ENCODE measurements at regions not wholly inside any gene's neighbourhood (a gene's known extent, or its start where the extent isn't known, plus 50 kb on each side); places are given as distances from the start of the nearest gene placed in this dataset.
"Not testable (repeated sequence)": the region's sequence is repeated elsewhere in the genome, so short reads cannot be mapped to it uniquely, and the experiment has no call there.

DNA sequence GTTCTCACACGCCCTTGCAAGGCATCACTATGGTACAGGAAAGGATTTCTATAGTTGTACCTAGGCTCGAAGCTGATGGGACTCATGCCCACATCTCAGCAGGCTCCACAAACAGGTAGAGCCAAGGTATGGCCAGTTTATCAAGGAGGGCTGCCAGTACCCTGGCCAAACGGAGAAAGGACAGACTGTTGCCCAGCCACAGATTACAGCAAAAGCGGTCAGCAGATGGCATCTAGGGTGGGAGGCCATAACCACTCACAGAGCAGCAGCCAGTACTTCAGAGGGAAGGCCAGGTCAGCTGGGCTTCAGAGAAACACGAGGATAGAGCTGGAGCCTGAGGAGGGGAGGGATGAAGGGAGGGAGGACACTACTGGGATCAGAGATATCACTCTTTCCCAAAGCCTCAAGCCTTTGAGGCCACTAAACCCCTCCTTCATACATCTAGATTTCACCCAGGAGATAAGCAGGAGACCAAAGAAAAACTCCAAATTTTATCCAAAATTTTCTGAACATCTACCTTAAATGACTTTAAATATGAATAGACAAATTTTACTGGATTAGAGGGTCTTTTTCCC, 904.2 kb upstream of the NXPH2 start:
- DNase-seq: no peak

DNA sequence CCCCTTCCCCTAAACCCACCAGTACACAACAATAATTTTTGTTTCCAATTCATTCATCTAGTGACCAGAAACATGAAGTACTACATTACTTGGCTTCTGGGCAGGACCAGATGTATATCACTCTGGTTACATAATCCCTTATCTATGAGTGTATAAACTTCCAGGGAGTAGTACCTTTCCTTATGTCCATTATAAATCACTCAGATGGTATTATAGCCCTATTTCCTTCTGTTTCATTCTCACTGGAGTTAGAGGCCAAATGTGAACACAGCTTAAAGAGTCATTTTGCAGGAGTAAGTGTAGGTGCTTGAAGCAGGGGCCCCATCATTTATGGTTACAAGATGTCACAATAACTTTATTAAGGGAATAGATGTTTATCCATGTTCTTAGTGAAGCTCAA, 894.4 kb upstream of the NXPH2 start:
- DNase-seq: no peak

DNA sequence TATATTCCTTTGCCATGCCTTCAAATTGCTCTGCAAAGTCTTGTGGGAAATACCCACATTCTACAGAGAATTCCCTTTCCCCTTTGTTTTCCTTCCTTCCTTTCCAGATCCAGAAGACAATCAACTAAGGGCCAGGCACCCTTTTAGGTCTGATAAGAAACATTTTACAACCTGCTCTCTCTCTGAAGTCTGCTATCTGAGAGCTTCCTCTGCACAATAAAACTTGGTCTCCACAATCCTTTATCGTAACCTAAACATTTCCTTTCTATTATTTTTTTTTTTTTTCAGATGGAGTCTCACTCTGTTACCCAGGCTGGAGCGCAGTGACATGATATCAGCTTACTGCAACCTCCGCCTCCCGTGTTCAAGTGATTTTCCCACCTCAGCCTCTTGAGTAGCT, 893.3 kb upstream of the NXPH2 start:
- not testable (repeated sequence) for DNase-seq

DNA sequence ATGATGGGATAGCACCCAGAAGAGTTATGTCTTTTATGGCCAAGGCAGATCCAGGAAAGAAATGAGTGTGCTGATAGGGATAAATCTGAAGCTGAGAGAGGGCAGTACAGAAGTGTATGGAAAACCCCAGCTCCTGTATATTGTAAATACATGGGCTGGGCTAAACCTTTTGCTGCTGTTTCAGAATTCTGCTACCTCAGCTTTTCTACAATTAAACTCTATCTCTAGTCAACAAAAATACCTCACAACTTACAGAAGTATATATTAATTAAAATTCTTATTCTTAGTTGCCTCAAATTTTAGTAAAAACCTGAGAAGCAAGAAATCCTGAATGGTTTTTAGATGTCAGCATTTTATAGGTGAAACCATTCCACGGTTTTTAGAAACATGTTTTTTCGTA, 889.5 kb upstream of the NXPH2 start:
- no peak for DNase-seq

DNA sequence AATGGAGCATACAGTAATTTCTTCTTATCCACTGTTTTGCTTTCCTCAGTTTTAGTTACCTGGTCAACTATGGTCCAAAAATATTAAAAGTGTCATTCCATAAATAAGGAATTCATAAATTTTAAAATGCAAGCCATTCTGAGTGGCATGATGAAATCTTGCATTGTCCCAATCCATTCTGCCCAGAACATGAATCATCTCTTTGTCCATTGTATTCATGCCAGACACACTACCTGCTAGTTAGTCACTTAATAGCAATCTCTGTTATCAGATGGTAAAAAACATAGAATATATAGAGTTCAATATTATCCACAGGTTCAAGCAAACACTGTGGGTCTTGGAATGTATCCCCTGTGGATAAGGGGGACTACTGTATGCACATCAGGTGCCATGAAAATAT, 872.2 kb upstream of the NXPH2 start:
- DNase-seq: no peak

DNA sequence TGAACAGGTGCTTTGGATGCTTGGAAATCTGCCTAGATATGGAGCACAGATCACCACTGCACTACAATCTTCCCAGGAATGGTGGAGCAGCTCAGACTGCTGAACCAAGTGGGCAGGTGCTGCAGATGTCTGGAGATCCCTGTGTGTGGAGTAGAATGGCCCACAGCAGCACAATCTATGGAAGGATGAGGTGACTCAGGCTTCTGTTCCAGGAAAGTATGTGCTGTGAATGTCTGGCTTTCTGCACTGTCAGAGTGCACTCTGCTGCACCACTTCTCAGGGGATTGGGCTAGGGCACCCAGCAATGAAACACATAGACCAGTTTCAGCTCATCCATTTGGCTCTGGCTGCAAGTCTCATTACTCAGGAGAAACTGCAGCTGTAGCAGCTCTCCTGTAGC, 865.4 kb upstream of the NXPH2 start:
- DNase-seq: no peak

DNA sequence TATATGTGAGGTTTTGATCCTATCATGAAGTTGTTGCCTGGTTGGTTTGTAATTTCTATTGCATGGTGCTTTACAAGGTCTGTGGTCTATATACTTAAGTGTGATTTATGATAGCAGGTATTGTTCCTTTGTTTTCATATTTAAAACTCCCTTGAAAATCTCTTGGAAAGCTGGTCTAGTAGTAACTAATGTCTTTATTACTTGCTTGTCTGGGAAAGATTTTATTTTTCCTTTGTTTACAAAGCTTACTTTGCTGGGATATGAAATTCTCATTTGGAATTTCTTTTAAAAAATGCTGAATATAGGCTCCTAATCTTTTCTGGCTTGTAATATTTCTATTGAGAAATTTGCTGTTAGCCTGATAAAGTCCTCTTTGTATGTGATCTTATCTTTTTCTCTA, 862.9 kb upstream of the NXPH2 start:
- no peak for DNase-seq

DNA sequence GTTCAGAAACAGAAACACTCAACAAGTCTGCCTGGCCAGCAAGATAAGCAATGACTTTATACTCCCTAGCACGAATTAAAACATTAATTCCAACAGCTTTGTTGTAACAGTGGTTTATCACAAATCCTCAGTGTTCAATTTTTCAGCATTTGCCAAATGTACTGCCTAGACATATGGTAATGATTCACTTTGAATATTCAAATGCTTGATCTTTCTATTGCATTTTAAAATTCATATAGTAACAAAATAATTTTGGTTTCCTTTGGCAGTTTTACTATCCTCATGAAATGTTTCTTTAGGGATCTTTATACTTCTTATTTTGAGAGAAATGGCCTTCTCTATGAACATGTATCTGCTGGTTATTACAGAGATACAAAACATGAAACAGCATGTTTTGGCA, 851.8 kb upstream of the NXPH2 start:
- DNase-seq: no peak

DNA sequence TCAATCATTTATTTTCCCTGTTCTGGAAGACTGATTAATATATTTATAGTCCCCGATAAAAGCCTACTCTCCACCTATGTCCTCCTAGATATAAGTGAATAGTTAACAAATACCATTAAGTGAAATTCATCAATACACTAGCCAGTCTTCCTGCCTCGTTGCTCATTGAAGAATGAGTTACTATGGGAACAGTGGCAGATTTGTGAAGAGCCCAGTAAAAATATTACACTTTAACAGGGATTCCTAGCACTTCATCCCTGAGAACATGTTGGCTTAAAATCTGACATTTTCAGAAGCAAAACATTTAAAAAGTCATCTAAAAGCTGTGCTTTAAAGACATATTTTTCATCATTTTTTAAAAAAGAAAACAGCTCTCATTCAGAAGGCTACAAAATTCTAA, 848.7 kb upstream of the NXPH2 start:
- no peak for DNase-seq

DNA sequence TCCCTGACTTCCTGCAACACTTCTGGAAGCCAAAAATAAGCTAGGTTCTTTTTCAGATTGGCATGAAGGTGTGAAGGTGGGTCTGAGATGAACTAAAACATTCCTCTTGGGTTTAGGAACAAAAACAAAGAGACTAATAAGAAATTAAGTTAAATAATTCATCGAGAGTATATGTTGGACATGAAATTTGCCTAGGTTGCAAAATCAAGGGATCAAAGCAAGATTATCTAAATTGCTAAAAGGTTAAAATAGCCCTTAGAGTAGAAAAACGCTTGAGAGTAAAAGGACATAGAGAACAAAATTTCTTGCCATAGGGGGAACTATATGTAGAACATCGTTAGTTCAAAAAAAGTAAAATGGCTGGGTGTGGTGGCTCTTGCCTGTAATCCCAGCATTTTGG, 845.9 kb upstream of the NXPH2 start:
- no peak for DNase-seq

DNA sequence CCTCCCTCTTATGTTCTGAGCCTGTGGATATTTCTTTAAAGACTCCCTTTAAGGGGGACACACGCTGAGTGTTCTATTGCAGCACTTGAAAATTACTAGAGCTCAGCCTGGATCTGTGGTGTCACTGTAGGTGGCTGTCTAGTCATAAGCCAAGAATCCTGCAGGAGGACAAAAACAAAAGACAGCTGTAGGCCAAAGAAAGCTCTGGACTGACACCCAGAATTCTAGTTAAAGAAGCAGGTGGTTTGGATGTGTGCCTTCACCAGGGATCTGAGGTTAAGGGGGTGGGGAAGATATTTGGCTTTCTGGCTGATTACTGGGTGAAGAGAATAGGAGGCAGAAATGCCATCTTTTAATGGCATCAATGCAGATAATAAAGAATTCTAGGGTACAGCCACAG, 842.5 kb upstream of the NXPH2 start:
- no peak for DNase-seq

DNA sequence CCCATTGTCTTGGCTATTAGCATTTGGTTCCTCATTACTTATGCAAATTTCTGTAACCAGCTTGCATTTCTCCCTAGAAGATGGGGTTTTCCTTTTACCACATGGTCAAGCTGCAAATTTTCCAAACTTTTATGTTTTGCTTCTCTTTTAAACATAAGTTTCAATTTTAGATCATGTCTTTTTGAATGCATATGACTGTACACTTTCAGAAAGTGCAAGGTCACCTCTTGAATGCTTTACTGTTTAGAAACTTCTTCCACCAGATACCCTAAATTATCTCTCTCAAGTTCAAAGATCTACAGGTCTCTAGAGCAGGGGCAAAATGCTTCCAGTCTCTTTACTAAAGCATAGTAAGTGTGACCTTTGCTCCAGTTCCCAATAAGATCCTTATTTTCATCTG, 837.6 kb upstream of the NXPH2 start:
- DNase-seq: no peak

DNA sequence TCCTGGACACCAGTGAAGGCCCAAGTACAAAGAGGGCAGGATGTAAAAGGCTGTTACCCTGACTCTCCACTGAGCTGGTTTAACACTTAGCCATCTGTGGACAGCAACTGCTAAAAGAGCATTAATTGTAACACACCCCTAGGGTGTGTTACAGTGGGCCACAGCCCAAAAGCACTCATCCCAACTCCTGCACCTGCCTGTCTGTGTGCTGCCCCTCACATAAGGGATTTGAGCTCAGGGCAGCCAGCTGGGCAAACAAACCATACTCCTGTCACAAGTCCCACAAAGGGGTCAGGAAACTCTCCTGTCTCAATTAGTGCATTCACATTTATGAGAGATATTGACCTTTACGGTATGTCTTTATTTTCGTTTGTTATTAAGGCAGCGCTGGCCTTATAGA, 833.1 kb upstream of the NXPH2 start:
- DNase-seq: no peak

DNA sequence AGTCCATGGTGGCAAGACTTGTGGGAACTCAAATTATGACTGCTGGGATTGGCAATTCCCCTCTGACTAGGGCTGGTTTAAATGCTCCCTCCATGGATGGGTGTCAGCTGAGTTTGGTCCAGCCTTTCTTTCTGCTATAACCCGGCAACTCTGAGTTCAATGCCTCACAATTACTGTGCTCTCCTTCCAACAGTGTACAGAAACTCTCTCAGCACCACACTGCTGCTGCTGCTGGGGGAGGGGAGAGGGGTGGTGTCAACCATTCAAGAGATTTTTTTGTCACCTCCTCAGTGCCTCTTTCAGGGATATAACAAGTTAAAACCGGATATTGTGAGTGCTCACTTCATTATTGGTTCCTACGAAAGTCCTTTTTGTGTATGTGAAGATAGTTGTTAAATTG, 830.3 kb upstream of the NXPH2 start:
- no peak for DNase-seq

DNA sequence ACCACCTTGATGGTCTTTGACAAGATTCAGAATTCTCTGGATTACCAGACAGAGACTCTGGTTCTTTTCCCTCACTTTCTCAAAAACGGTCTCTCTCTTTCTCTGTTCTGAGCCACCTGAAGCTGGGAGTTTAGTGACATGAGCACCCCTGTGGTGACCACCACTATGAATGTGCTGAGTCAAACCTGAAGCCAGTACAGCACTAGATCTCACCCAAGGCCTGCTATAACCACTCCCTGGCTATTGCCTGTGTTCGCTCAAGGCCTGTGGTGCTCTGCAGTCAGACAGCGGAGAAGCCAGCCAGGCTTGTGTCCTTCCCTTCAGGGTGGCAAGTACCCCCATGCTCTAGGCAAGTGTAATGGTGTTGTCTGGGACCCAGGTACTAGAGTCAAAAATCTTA, 828.9 kb upstream of the NXPH2 start:
- no peak for DNase-seq

DNA sequence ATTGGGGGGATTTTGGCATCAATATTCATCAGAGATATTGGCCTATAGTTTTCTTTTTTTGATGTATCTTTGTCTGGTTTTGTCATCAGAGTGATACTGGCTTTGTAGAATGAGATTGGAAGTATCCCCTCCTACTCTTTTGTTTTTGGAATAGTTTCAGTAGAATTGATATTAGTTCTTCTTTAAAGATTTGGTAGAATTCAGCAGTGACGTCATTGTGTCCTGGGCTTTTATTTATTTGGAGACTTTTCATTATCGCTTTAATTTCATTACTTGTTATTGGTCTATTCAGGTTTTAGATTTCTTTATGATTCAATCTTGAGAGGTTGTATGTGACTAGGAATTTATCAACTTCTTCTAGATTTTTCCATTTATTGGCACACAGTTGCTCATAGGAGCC, 825.5 kb upstream of the NXPH2 start:
- no peak for DNase-seq

DNA sequence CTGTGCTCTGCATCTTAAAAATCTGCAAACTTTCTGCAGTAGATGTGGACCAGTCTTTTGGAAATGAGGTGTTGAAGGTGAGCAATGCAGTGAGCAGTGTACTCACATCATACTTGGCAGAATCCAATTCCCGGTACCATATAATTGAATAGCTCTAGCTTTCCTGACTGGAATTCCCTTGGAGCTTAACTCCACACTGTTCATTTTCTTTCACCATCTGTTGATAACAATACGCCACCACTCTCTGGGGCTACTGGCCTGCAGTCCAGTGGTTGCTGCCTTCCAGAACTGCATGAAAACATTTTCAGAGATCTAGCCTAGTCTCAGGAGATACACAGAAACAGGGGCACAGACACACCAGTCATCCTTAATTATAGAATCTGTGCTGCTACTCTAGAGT, 820.0 kb upstream of the NXPH2 start:
- no peak for DNase-seq

DNA sequence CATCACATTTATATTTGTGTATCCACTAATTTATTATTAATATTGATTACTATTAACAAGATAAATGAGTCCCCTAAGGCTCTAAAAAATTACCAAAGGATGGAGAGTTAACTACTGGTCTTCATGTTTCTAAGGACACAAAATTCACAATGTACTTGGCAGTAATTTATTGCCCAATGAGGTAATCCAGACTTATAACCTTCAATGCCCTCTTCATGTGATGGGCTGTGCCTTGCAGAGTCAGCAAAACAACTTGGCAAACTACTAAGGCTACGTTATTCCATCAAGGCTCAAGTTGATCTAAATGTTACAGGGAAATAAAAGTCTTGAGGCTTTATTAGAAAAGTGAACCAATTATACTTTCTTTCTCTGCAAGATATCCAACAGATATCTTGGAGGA, 804.9 kb upstream of the NXPH2 start:
- DNase-seq: no peak

DNA sequence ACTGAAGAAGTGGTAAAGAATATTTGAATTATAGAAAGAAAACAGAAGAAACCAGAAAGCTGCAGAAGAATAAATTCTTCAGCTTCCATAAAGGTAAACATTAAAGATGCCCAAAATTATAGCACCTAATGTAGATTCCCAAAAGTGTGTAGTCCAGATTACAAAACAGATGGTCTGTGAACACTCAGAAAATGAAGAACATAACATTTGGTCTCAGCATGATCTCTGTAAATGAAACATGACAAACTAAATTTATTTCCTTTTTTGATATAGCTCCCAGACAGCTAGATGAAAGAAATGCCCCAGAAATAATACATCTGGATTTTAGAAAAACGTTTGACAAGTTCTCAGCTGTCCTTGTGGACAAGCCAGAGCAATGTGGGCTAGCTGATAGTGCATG, 794.2 kb upstream of the NXPH2 start:
- DNase-seq: no peak

DNA sequence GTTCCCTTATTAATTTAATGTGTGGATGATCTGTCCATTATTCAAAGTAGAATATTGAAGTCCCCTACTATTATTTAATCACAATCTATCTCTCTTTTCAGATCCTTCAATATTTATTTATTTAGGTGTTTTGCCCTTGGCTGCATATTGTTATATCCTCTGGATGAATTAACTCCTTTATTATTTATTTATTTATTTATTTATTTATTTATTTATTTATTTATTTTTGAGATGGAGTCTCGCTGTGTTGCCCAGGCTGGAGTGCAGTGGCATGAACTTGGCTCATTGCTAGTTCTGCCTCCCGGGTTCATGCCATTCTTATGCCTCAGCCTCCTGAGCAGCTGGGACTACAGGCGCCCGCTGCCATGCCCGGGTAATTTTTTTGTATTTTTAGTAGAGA, 776.6 kb upstream of the NXPH2 start:
- no peak for DNase-seq

DNA sequence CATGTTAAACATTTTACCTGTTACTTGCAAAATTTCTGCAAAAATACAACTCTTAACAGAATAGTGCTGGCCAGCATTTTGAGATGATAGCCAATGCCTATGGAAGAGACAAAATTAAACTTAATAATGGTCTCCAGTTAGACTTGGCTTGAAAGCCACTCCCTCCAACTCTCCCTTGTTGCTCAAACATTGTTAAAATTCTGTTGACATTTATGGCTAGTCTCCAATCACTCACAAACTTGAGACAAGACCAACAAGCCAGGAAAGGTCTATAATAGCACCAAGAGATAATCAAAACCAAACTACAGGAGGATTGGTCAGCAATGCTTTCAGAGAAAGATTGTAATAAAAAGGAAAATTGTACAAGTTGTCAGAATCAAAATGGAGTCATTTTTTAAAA, 770.7 kb upstream of the NXPH2 start:
- no peak for DNase-seq

DNA sequence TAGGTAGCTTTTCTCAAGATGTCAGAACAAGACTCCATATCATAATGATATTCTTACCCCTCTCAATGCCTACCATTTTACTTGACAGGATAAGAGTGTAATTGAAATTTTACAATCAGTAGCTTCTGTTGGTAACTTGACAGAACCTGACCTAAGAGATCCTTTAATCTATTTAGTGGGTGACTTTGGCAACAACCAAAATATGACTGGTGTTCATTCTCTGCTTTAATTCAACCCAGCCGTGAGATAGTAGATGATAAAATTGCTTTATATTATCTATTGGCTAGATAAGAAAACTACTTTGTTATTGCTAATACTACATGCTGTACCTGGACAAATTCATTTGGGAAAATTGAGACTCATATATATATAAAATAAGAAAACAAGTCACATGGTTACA, 770.2 kb upstream of the NXPH2 start:
- DNase-seq: no peak

DNA sequence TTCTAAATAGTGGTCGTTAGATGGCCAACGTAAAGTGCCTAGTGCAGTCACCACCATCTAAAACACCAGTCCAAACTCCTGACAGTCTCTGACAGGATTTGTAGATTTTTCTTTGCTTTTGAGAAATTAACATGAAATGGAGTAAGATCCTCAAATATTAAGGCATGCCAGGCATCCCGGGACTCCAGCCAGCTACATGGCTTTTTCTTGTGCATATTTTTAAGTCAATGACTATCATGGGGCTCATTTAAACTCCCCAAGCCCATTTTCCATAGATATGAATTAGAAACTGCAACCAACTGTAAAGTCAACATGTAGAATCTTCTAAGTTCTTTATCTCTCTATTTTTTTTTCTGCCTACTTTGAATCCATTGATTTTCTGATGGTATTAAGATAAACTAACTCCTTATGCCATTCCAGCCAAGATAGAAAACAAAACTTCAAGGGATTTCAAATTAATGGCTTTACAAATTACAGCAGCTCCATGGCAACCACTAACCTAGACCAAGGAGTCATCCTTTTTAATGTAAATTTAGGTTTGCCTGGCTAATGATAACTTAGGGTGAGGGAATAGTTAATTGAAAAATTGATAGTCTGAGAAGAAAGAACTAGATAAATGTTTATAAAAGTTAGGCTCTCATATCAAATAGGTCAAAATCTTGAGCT, 764.1 kb upstream of the NXPH2 start:
- DNase-seq: no peak

DNA sequence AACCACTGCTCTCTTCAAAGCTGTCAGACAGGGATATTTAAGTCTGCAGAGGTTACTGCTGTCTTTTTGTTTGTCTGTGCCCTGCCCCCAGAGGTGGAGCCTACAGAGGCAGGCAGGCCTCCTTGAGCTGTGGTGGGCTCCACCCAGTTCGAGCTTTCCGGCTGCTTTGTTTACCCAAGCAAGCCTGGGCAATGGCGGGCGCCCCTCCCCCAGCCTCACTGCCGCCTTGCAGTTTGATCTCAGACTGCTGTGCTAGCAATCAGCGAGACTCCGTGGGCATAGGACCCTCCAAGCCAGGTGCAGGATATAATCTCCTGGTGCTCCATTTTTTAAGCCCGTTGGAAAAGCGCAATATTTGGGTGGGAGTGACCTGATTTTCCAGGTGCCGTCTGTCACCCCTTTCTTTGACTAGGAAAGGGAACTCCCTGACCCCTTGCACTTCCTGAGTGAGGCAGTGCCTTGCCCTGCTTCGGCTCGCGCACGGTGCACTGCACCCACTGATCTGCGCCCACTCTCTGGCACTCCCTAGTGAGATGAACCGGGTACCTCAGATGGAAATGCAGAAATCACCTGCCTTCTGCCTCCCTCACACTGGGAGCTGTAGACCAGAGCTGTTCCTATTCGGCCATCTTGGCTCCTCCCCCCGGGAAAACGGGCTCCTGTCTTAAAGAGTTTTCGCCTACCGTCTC, 758.3 kb upstream of the NXPH2 start:
- not testable (repeated sequence) for DNase-seq

DNA sequence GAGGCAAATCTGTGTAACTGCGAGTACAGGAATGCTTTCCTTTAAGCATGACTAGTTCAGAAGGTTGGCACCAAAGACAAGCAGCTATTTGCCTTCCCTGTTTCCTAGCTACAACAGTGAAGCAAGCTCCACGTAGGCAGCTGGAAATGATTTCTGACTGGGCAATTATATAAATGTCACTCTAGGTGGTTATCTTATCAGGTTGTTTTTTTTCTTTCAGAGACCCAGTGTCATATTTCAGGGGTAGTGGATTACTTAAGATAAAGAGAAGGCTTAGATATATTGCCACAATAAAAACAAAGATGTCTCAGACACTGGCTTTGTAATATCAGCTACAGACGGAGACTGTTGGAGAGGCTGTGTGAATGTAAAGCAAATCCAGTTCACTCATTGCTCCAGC, 748.9 kb upstream of the NXPH2 start:
- no peak for DNase-seq
